ENCODE measurements at regions not wholly inside any gene's neighbourhood (a gene's known extent, or its start where the extent isn't known, plus 50 kb on each side); places are given as distances from the start of the nearest gene placed in this dataset.
"Not testable (repeated sequence)": the region's sequence is repeated elsewhere in the genome, so short reads cannot be mapped to it uniquely, and the experiment has no call there.

DNA sequence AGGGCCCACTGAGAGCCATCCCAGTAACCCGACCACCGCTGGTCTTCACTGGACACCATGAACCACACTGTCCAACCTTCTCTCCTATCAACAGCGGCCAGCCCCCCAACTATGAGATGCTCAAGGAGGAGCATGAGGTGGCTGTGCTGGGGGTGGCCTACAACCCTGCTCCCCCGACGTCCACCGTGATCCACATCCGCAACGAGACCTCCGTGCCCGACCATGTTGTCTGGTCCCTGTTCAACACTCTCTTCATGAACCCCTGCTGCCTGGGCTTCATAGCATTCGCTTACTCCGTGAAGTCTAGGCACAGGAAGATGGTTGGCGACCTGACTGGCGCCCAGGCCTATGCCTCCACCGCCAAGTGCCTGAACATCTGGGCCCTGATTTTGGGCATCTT is 423.8 kb upstream of the EPHA5 start:
- no peak for DNase-seq

GRCh38 chr4:66091786-66092185 is 421.5 kb upstream of the EPHA5 start:
- no peak for DNase-seq

DNA sequence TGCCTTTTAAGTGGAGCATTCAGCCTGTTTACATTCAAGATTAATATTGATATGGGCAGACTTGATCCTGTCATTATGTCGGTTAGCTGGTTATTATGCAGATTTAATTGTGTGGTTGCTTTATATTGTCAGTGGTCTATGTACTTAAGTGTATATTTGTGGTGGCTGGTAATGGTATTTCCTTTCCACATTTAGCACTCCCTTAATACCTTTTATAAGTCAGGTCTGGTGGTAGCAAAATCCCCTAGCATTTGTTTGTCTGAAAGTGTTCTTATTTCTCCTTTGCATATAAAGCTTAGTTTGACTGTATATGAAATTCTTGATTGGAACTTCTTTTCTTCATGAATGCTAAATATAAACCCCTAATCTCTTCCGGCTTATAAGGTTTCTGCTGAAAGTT is 403.7 kb upstream of the EPHA5 start:
- no peak for DNase-seq

DNA sequence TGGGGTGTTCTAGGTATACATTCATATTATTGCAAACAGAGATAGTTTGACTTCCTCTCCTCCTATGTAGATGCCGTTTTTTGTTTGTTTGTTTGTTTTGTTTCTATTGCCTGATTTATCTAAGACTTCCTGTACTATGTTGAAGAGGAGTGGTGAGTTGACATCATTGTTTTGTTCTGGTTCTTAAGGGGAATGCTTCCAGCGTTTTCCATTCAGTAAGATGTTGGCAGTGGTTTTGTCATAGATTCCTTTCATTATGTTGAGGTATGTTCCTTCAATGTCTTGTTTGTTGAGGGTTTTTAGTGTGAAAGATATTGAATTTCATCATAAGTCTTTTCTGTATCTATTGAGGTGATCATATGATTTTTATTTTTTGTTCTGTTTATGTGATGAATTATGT is 401.6 kb upstream of the EPHA5 start:
- no peak for DNase-seq

DNA sequence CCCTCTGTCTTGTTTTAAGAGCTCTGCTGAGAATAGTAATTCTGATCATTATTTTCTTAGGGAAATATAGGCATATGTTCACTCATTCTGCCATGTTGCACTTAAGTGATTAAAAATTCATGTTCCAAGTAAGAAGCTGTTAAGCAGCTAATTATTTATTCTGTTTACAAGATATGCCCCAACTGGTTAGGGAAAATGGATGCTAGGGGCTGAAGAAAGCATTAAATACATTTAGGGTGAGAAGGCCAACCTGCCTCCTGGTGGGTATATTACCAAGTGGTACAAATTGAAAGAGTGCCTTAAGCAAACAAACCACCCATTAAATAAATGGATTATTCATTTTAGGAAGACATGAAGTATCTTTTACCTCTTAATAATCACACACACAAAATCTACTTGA is 392.6 kb upstream of the EPHA5 start:
- DNase-seq: no peak

GRCh38 chr4:66062044-66062443 is 391.8 kb upstream of the EPHA5 start:
- no peak for DNase-seq

GRCh38 chr4:66059556-66059955 is 389.3 kb upstream of the EPHA5 start:
- no peak for DNase-seq

DNA sequence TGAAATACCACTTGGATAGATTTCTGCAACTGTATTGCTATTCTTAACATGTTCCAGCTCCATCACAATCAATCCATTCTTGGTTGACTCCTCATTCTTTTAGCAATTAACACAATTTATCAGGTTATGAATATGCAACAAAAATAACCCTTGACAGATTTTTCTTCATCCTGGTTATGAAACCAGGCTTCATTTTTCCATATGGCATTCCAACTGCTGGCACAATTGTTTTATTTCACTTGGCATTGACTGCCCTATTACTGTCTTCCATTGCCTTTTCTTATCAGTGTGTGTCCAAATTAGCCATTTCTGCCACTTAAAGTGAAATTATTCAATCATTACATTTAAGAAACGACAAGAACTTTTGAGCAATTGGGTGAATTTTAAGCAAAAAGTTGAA is 388.8 kb upstream of the EPHA5 start:
- no peak for DNase-seq

DNA sequence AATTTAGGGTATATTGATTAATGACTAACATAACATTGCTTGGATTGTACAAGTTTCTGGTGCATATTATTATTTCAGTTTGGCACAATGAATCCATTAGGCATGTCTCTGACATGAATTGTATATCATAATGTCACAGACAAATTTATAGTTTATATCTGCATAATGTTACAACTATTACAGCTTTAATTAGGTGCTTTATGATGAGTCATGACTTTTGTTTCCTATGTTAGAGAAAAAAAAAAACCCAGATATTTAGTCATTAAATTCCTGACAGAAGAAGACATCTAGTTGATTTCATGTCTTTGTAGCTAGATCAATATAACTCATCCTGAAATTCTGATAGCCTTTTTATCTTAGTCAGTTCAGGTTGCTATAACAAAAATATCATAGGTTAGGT is 385.7 kb upstream of the EPHA5 start:
- no peak for DNase-seq

- no peak for DNase-seq
These were observed 382.1 kb upstream of the EPHA5 start for GRCh38 chr4:66052426-66052825.

GRCh38 chr4:66048861-66049260 is 378.6 kb upstream of the EPHA5 start:
- DNase-seq: no peak

DNA sequence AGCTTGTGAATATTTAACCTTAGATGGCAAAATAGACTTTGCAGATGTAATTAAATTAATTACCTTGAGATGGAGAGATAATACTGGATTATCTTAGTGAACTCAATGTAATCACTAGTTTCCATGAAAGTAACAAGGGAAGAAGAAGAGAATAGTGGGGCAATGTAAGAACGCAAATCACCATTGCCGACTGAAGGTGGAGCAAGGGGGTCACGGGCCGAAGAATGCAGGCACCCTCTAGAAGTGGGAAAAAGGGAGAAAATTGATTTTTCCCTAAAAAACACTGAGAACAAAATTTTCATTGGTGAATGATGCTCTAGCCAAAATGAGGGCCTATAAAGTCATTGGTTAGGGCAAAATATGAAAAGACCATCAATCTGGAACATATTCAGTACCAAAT is 375.6 kb upstream of the EPHA5 start:
- DNase-seq: no peak

- no peak for DNase-seq
These were observed 365.4 kb upstream of the EPHA5 start for GRCh38 chr4:66035701-66036100.

GRCh38 chr4:66034671-66035070 is 364.4 kb upstream of the EPHA5 start:
- no peak for DNase-seq

- DNase-seq: no peak
These were observed 364.0 kb upstream of the EPHA5 start for GRCh38 chr4:66034262-66034661.

- no peak for DNase-seq
These were observed 362.3 kb upstream of the EPHA5 start for GRCh38 chr4:66032571-66032970.

- DNase-seq: no peak
These were observed 358.4 kb upstream of the EPHA5 start for GRCh38 chr4:66028668-66029067.

DNA sequence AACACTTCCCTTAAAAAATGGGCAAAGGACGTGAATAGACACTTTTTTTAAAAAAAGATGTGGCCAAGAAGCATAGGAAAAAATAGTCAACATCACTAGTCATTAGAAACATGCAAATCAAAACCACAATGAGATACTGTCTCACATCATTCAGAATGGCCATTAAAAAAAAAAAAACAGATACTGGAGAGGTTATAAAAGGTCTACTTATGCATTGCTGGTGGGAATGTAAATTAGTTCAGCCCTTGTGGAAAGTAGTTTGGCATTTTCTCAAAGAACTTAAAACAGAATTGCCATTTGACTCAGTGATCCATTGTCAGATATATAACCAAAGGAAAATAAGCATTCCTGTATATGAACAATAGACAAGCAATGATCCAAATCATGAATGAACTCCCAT is 352.8 kb upstream of the EPHA5 start:
- DNase-seq: no peak

DNA sequence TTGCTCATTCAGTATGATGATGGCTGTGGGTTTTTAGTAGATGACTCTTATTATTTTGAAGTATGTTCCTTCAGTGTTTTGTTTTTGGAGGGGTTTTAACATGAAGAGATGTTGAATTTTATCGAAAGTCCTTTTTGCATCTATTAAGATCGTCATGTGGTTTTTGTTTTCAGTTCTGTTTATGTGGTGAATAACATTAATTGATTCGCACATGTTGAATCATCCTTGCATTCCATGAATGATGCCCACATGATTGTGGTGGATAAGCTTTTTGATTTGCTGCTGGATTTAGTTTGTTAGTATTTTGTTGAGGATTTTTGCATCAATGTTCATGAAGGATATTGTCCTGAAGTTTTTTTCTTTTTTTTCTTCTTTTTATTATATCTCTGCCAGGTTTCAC is 347.4 kb upstream of the EPHA5 start:
- DNase-seq: no peak

DNA sequence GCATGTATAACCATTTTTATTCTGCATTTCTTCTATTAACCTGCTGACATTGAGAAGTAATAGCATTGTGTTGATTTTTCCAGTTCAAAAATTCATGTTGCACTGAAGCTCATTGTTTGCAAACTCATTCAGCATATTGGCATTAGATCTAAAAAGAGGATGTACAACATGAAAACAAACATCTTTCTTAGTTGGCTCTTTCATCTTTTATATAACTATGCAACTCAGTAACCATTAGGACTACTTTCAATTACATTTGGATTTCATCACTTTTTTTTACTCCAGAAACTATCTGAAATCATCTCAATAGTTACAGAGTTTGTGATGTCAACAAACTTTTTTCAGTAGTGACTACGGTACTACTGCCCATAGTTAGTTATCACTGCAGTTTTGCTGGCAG is 346.0 kb upstream of the EPHA5 start:
- no peak for DNase-seq

GRCh38 chr4:66014146-66014765 is 344.0 kb upstream of the EPHA5 start:
- no peak for DNase-seq

DNA sequence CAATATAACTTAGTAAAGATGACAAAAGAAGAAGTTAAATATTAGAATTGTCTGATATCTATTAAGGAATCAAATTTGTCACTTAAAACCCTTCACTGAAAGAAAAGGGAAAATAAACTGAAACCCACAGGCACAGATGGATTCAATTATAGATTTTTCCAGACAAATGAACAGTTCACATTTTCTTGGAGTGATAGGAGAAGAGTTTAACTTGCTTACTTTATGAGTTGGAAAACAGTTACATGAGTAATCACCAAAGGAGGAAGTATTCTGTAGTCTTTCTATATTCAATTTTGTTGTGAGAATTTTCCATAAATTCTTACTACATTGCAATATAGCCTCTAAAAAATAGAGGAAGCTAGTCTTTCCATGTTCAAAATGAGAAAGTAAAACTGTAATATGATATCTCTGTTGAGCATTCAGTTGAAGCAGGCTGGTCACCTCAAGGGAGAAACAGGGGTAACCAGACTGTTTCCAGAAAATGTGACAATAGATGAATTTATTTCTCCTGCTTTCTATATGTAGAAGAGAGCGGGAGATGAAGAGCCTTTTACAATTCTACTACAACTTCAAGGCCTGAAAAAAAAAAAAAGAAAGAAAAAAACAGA is 330.3 kb upstream of the EPHA5 start:
- no peak for DNase-seq

- DNase-seq: no peak
These were observed 329.2 kb upstream of the EPHA5 start for GRCh38 chr4:65999518-65999871.

DNA sequence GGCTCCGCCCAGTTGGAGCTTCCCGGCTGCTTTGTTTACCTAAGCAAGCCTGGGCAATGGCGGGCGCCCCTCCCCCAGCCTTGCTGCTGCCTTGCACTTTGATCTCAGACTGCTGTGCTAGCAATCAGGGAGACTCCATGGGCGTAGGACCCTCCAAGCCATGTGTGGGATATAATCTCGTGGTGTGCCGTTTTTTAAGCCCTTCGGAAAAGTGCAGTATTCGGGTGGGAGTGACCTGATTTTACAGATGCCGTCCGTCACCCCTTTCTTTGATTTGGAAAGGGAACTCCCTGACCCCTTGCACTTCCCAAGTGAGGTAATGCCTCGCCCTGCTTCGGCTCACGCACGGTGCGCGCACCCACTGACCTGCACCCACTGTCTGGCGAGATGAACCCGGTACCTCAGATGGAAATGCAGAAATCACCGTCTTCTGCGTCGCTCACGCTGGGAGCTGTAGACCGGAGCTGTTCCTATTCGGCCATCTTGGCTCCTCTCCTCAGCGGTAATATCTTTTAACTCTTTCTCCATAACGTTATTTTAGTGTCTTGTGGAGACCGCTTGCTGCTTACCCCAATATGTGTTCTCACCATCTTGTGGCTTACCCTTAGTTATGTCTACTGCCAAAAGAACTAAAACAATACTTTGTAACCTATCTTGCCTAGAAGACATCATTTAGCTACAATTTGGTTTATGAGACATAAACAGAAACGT is 328.7 kb upstream of the EPHA5 start:
- not testable (repeated sequence) for DNase-seq

GRCh38 chr4:65983061-65983460 is 312.8 kb upstream of the EPHA5 start:
- peak; percentile 67 for DNase-seq

Data from femur (tissue), 1 donor.